SIG-M5 (cell line): ENCODE measurements at regions not wholly inside any gene's neighbourhood (a gene's known extent, or its start where the extent isn't known, plus 50 kb on each side); places are given as distances from the start of the nearest gene placed in this dataset.

Experiments used
- DNase-seq: peaks from one replicate; lab custom pipeline; 2025; lab: John Stamatoyannopoulos, UW

- no peak for DNase-seq
Observed at GRCh38 chr2:118698564-118698963, 148.9 kb downstream of the EN1 start.

GRCh38 chr2:118697781-118698180 lies 149.7 kb downstream of the EN1 start:
- no peak for DNase-seq

- no peak for DNase-seq
Observed at GRCh38 chr2:118696786-118697465, 150.5 kb downstream of the EN1 start.

GRCh38 chr2:118693287-118693822 lies 154.1 kb downstream of the EN1 start:
- no peak for DNase-seq

- no peak for DNase-seq
Observed at GRCh38 chr2:118689874-118690273, 157.6 kb downstream of the EN1 start.

GRCh38 chr2:118689456-118689855 lies 158.0 kb downstream of the EN1 start:
- DNase-seq, result no peak

- no peak for DNase-seq
Observed at GRCh38 chr2:118689033-118689432, 158.4 kb downstream of the EN1 start.

GRCh38 chr2:118687698-118688097 lies 159.8 kb downstream of the EN1 start:
- DNase-seq, result no peak

- no peak for DNase-seq
Observed at GRCh38 chr2:118687192-118687591, 160.3 kb downstream of the EN1 start.

GRCh38 chr2:118686346-118686745 lies 161.1 kb downstream of the EN1 start:
- no peak for DNase-seq

- DNase-seq, result no peak
Observed at GRCh38 chr2:118683460-118683859, 164.0 kb downstream of the EN1 start.

GRCh38 chr2:118678985-118679384 lies 168.5 kb downstream of the EN1 start:
- no peak for DNase-seq

- no peak for DNase-seq
Observed at GRCh38 chr2:118677546-118677945, 169.9 kb downstream of the EN1 start.

- no peak for DNase-seq
Observed at GRCh38 chr2:118675531-118675930, 171.9 kb downstream of the EN1 start.

GRCh38 chr2:118672571-118673158 lies 174.8 kb downstream of the EN1 start:
- no peak for DNase-seq

- DNase-seq, result no peak
Observed at GRCh38 chr2:118671701-118672454, 175.6 kb downstream of the EN1 start.

- DNase-seq, result no peak
Observed at GRCh38 chr2:118670838-118671237, 176.6 kb downstream of the EN1 start.

GRCh38 chr2:118670276-118670675 lies 177.2 kb downstream of the EN1 start:
- DNase-seq, result no peak

- no peak for DNase-seq
Observed at GRCh38 chr2:118669654-118670053, 177.8 kb downstream of the EN1 start.

- no peak for DNase-seq
Observed at GRCh38 chr2:118668431-118669424, 178.7 kb downstream of the EN1 start.

- DNase-seq, result no peak
Observed at GRCh38 chr2:118667964-118668363, 179.5 kb downstream of the EN1 start.

- no peak for DNase-seq
Observed at GRCh38 chr2:118667348-118667747, 180.1 kb downstream of the EN1 start.
